WTC11 (cell line): ENCODE measurements at regions not wholly inside any gene's neighbourhood (a gene's known extent, or its start where the extent isn't known, plus 50 kb on each side); places are given as distances from the start of the nearest gene placed in this dataset.

Experiments
- ATAC-seq: fragments of 200-7000 bp; cut with Tn5 transposase; 2 replicates; pipeline ENCODE4 v1.10.0; 2021; ENCODE audit warnings: mild to moderate bottlenecking, moderate library complexity
- CTCF ChIA-PET: fragments of 300-600 bp; sonication (Branson Sonifier 250); formaldehyde crosslinking; loops from one replicate; lab custom pipeline; 2021; ENCODE audit warnings: antibody characterized with exemption; lab: Charles Lee
- POLR2A ChIA-PET: fragments of 350-600 bp; sonication (Branson Sonifier 250); formaldehyde crosslinking; loops from one replicate; lab custom pipeline; 2021; ENCODE audit warnings: antibody characterized with exemption; lab: Charles Lee
- DNase-seq: peaks from one replicate; pipeline ENCODE4 v3.0.0; 2021; ENCODE audit warnings: low spot score
- H3K27ac Mint-ChIP-seq: 2 replicates; pipeline ENCODE4 v1.8.0; 2021; ENCODE audit warnings: mixed read lengths
- H3K27me3 Mint-ChIP-seq: 2 replicates; pipeline ENCODE4 v1.8.0; 2021; ENCODE audit warnings: low read depth, mild to moderate bottlenecking, moderate library complexity, mixed read lengths
- H3K36me3 Mint-ChIP-seq: 2 replicates; pipeline ENCODE4 v1.8.0; 2021; ENCODE audit warnings: mixed read lengths
- H3K4me1 Mint-ChIP-seq: 2 replicates; pipeline ENCODE4 v1.8.0; 2022; ENCODE audit warnings: mixed read lengths
- H3K4me3 Mint-ChIP-seq: 2 replicates; pipeline ENCODE4 v1.8.0; 2021; ENCODE audit warnings: mild to moderate bottlenecking, moderate library complexity, mixed read lengths
- H3K9me3 Mint-ChIP-seq: 2 replicates; pipeline ENCODE4 v1.8.0; 2021; ENCODE audit warnings: mixed read lengths
- E2F4 ChIP-seq: sonication (generic); formaldehyde crosslinking; IDR thresholded peaks from 2 replicates; pipeline ENCODE4 v1.8.1; 2022; ENCODE audit warnings: low read depth, mild to moderate bottlenecking, moderate library complexity, missing genetic modification reagents, borderline replicate concordance
- ETV6 ChIP-seq: sonication (generic); formaldehyde crosslinking; IDR thresholded peaks from 2 replicates; pipeline ENCODE4 v1.8.1; 2022; ENCODE audit warnings: mild to moderate bottlenecking, missing genetic modification reagents
- FOXJ3 ChIP-seq: sonication (generic); formaldehyde crosslinking; IDR thresholded peaks from 2 replicates; pipeline ENCODE4 v1.9.0; 2021; ENCODE audit warnings: missing genetic modification reagents, mild to moderate bottlenecking, borderline replicate concordance
- GRHL2 ChIP-seq: fragments of 250-450 bp; sonication (Bioruptor Pico); IDR thresholded peaks from 2 replicates; pipeline ENCODE4 v1.8.0; 2022; ENCODE audit warnings: mild to moderate bottlenecking, moderate library complexity; ENCODE audit not compliant: insufficient replicate concordance, severe bottlenecking
- GTF2I ChIP-seq: fragments of 250-450 bp; sonication (Bioruptor Pico); conservative IDR thresholded peaks from 2 replicates; pipeline ENCODE4 v1.4.0; 2021; ENCODE audit warnings: mild to moderate bottlenecking
- JAZF1 ChIP-seq: fragments of 250-450 bp; sonication (Bioruptor Pico); IDR thresholded peaks from 2 replicates; pipeline ENCODE4 v1.9.0; 2021; ENCODE audit warnings: moderate library complexity, mild to moderate bottlenecking, inconsistent platforms
- JUN ChIP-seq: sonication (generic); formaldehyde crosslinking; IDR thresholded peaks from 2 replicates; pipeline ENCODE4 v1.8.0; 2023; ENCODE audit warnings: mild to moderate bottlenecking, missing genetic modification reagents
- KAT7 ChIP-seq: sonication (generic); formaldehyde crosslinking; IDR thresholded peaks from 2 replicates; pipeline ENCODE4 v1.8.1; 2023; ENCODE audit warnings: missing genetic modification reagents, mild to moderate bottlenecking, borderline replicate concordance
- MAX ChIP-seq: sonication (generic); formaldehyde crosslinking; IDR thresholded peaks from 2 replicates; pipeline ENCODE4 v1.8.0; 2022; ENCODE audit warnings: mild to moderate bottlenecking, missing genetic modification reagents
- MLX ChIP-seq: sonication (generic); formaldehyde crosslinking; IDR thresholded peaks from 2 replicates; pipeline ENCODE4 v1.8.1; 2023; ENCODE audit warnings: mild to moderate bottlenecking, missing genetic modification reagents, moderate library complexity
- MYBL2 ChIP-seq: sonication (generic); formaldehyde crosslinking; IDR thresholded peaks from 2 replicates; pipeline ENCODE4 v1.8.1; 2023; ENCODE audit warnings: mild to moderate bottlenecking, moderate library complexity, missing genetic modification reagents
- NFE2L1 ChIP-seq: sonication (generic); formaldehyde crosslinking; IDR thresholded peaks from 2 replicates; pipeline ENCODE4 v1.8.1; 2023; ENCODE audit warnings: missing genetic modification reagents
- RORB ChIP-seq: fragments of 250-450 bp; sonication (Bioruptor Pico); IDR thresholded peaks from 2 replicates; pipeline ENCODE4 v1.9.0; 2021; ENCODE audit warnings: mild to moderate bottlenecking
- SMAD3 ChIP-seq: sonication (generic); formaldehyde crosslinking; IDR thresholded peaks from 2 replicates; pipeline ENCODE4 v1.8.0; 2022; ENCODE audit warnings: missing genetic modification reagents, mild to moderate bottlenecking, borderline replicate concordance
- TCF7 ChIP-seq: sonication (generic); formaldehyde crosslinking; IDR thresholded peaks from 2 replicates; pipeline ENCODE4 v1.8.0; 2022; ENCODE audit warnings: mild to moderate bottlenecking, low read depth, missing genetic modification reagents, moderate library complexity
- TEAD4 ChIP-seq: sonication (generic); formaldehyde crosslinking; IDR thresholded peaks from 2 replicates; pipeline ENCODE4 v1.8.0; 2022; ENCODE audit warnings: mild to moderate bottlenecking, missing genetic modification reagents
- USF1 ChIP-seq: sonication (generic); formaldehyde crosslinking; IDR thresholded peaks from 2 replicates; pipeline ENCODE4 v1.8.0; 2022; ENCODE audit warnings: mild to moderate bottlenecking, missing genetic modification reagents
- ZNF121 ChIP-seq: sonication (generic); formaldehyde crosslinking; IDR thresholded peaks from 2 replicates; pipeline ENCODE4 v1.8.0; 2023; ENCODE audit warnings: missing genetic modification reagents
- ZNF219 ChIP-seq: sonication (generic); formaldehyde crosslinking; IDR thresholded peaks from 2 replicates; pipeline ENCODE4 v1.8.0; 2023; ENCODE audit warnings: missing genetic modification reagents, mild to moderate bottlenecking, borderline replicate concordance
- ZNF317 ChIP-seq: sonication (generic); formaldehyde crosslinking; IDR thresholded peaks from 2 replicates; pipeline ENCODE4 v1.8.1; 2023; ENCODE audit warnings: low read depth, mild to moderate bottlenecking, moderate library complexity, missing genetic modification reagents, borderline replicate concordance
- ZNF512 ChIP-seq: sonication (generic); formaldehyde crosslinking; IDR thresholded peaks from 2 replicates; pipeline ENCODE4 v1.8.1; 2022; ENCODE audit warnings: missing genetic modification reagents, borderline replicate concordance
- ZNF671 ChIP-seq: fragments of 250-450 bp; sonication (Bioruptor Pico); IDR thresholded peaks from 2 replicates; pipeline ENCODE4 v1.8.0; 2021; ENCODE audit warnings: mild to moderate bottlenecking

GRCh38 chr11:22471385-22471784 lies 133.2 kb downstream of the SLC17A6 start:
- H3K27me3 Mint-ChIP-seq = no peaks in the 10 kb centered on the region
- no peaks in the 10 kb centered on the region for H3K36me3 Mint-ChIP-seq
- H3K27ac Mint-ChIP-seq = no peak overlapping the region
- ATAC-seq = no peak
- H3K4me1 Mint-ChIP-seq = peaks cover 10% of the 10 kb centered on the region; the same call in 1 of the 2 replicates
- ChIA-PET POLR2A (no interaction called here), CTCF (interaction anchor here (0.9 to 1.3 kb wide), 3 partner anchors 31 to 136 kb away, joined by 3 to 8 read pairs (median 4); no protein-coding TSS in a partner anchor)
- DNase-seq = no peak
- no peak overlapping the region for H3K4me3 Mint-ChIP-seq
- H3K9me3 Mint-ChIP-seq = no peaks in the 10 kb centered on the region
- TF ChIP-seq NFE2L1 (CRISPR knock-in tag) (no peak), TCF7 (CRISPR knock-in tag) (no peak)
- TF ChIP-seq, all 79 proteins: peak for 0

- Mint-ChIP-seq H3K4me3 (no peak overlapping the region), H3K9me3 (no peaks in the 10 kb centered on the region), H3K4me1 (peaks cover 10% of the 10 kb centered on the region; the same call in 1 of the 2 replicates), H3K27me3 (no peaks in the 10 kb centered on the region), H3K36me3 (no peaks in the 10 kb centered on the region), H3K27ac (no peak overlapping the region)
- DNase-seq = no peak
- ChIA-PET POLR2A (no interaction called here), CTCF (no interaction called here)
- no peak for ATAC-seq
- TF ChIP-seq FOXJ3 (CRISPR knock-in tag) (no peak), JUN (CRISPR knock-in tag) (no peak), E2F4 (CRISPR knock-in tag) (no peak), MAX (CRISPR knock-in tag) (no peak), ETV6 (no peak), ZNF671 (CRISPR knock-in tag) (no peak), MLX (CRISPR knock-in tag) (no peak), SMAD3 (CRISPR knock-in tag) (no peak), USF1 (no peak), ZNF219 (CRISPR knock-in tag) (no peak), GTF2I (CRISPR knock-in tag) (no peak), TEAD4 (CRISPR knock-in tag) (no peak), GRHL2 (CRISPR knock-in tag) (no peak), ZNF121 (no peak), JAZF1 (no peak), RORB (no peak), KAT7 (no peak), ZNF512 (CRISPR knock-in tag) (no peak), ZNF317 (CRISPR knock-in tag) (no peak), MYBL2 (no peak)
Measured at GRCh38 chr11:22467741-22468140, 129.6 kb downstream of the SLC17A6 start.
